A673 (cell line): ENCODE measurements at regions not wholly inside any gene's neighbourhood (a gene's known extent, or its start where the extent isn't known, plus 50 kb on each side); places are given as distances from the start of the nearest gene placed in this dataset.

Experiments
- EZH2 ChIP-seq: fragments of 200-600 bp; sonication (generic); IDR thresholded peaks from 2 replicates; pipeline ENCODE4 v1.6.1; 2017; ENCODE audit warnings: borderline replicate concordance, low read depth, mild to moderate bottlenecking, mixed read lengths, antibody characterized with exemption, low read length; ENCODE audit not compliant: poor library complexity, severe bottlenecking
- TF ChIP-seq, protein P1 (sequence below): fragments of 300-800, 200-600 bp; sonication (generic); conservative IDR thresholded peaks from 2 replicates; pipeline ENCODE4 v1.5.1; 2017; ENCODE audit warnings: low read depth, mild to moderate bottlenecking, antibody characterized with exemption, low read length, moderate library complexity, mixed read lengths

DNA sequence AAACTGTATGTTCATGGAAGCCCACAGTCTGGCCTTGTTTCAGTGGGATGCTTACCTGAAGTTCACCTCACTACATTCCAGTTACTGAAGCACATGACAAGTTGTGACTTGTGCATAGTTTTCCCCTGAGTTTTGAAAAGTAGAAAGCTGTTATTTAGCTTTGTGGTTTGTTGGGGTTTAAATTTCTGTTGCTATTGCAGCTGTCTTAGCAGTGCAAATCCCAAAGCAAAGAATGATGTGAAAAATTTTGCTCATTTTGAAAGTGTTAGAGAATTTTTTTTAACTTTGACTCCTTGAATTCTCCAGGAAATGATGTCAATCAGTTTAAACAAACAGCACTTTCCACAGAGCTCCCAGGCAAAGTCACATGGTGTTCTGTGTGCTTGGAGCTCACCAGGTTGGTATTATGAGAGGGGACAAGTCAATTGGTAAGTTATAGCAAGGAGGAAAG is 268.4 kb downstream of the ADGRG6 start:
- TF ChIP-seq, protein P1, sequence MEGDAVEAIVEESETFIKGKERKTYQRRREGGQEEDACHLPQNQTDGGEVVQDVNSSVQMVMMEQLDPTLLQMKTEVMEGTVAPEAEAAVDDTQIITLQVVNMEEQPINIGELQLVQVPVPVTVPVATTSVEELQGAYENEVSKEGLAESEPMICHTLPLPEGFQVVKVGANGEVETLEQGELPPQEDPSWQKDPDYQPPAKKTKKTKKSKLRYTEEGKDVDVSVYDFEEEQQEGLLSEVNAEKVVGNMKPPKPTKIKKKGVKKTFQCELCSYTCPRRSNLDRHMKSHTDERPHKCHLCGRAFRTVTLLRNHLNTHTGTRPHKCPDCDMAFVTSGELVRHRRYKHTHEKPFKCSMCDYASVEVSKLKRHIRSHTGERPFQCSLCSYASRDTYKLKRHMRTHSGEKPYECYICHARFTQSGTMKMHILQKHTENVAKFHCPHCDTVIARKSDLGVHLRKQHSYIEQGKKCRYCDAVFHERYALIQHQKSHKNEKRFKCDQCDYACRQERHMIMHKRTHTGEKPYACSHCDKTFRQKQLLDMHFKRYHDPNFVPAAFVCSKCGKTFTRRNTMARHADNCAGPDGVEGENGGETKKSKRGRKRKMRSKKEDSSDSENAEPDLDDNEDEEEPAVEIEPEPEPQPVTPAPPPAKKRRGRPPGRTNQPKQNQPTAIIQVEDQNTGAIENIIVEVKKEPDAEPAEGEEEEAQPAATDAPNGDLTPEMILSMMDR = no peak
- no peak for TF ChIP-seq EZH2
